ENCODE measurements at regions not wholly inside any gene's neighbourhood (a gene's known extent, or its start where the extent isn't known, plus 50 kb on each side); places are given as distances from the start of the nearest gene placed in this dataset.

GRCh38 chr5:106923409-106923808 is 747.3 kb downstream of the EFNA5 start:
- Histone ChIP-seq H3K27me3 (ENCODE audit: control insufficient read depth, insufficient read depth, low read length) (no peaks in the 10 kb centered on the region), H3K9me3 (ENCODE audit: control insufficient read depth, insufficient read depth, low read length) (no peaks in the 10 kb centered on the region), H3K27ac (ENCODE audit: low read depth, low read length) (no peak overlapping the region), H3K4me3 (ENCODE audit: low read depth, low read length) (no peak overlapping the region)
- ChIA-PET CTCF (no interaction called here), POLR2A (no interaction called here)
- DNase-seq (ENCODE audit: low read depth, low spot score), result no peak
- no peak for TF ChIP-seq CTCF (IDR thresholded peaks at IDR 0.05; ENCODE audit: low read depth, low read length)

DNA sequence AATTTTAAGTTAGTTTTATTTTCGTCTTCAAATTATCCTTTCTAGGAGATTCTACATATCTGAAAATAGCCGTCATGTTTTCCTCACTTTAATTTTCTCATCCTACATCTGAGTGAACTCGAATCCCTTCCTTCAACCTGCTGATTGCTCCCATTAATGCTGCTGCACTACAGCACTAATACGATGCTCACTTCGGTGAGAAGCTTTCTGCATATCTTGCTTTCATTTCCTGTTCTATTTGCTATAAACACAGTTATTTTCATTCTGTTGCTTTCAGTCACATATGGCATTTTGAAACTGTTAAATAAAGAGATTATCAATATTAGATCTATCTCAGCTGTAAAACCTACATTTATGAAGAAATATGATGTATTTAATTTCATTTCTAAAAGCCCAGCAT is 749.2 kb downstream of the EFNA5 start:
- Histone ChIP-seq H3K27ac (ENCODE audit: low read depth, low read length) (no peak overlapping the region), H3K4me3 (ENCODE audit: low read depth, low read length) (no peak overlapping the region), H3K27me3 (ENCODE audit: control insufficient read depth, insufficient read depth, low read length) (no peaks in the 10 kb centered on the region), H3K9me3 (ENCODE audit: control insufficient read depth, insufficient read depth, low read length) (no peaks in the 10 kb centered on the region)
- ChIA-PET POLR2A (no interaction called here), CTCF (no interaction called here)
- TF ChIP-seq CTCF (IDR thresholded peaks at IDR 0.05; ENCODE audit: low read depth, low read length), result no peak
- DNase-seq (ENCODE audit: low read depth, low spot score), result no peak

DNA sequence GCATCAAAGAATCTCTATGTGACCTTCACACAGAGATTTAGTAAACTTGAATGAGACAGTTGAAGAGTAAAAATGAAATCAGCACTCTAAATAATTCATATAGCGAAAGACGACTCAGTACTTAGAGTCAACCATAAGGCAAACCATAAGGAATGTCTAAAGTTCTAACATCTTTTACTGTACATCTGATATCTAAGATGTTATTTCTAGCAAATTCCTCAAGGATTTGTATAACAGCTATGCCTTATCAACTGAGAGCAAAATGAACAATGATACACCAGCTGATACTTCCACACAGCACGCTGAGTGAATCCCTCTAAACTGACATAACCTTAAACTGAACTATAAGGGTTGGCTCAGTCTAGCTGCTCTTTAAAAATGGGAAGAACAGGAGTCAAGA is 760.3 kb downstream of the EFNA5 start:
- POLR2A ChIA-PET, result no interaction called here
- Histone ChIP-seq H3K4me3 (ENCODE audit: low read depth, low read length) (no peak overlapping the region), H3K27me3 (ENCODE audit: control insufficient read depth, insufficient read depth, low read length) (no peaks in the 10 kb centered on the region), H3K27ac (ENCODE audit: low read depth, low read length) (no peak overlapping the region), H3K9me3 (ENCODE audit: control insufficient read depth, insufficient read depth, low read length) (no peaks in the 10 kb centered on the region)
- no peak for TF ChIP-seq CTCF (IDR thresholded peaks at IDR 0.05; ENCODE audit: low read depth, low read length)
- DNase-seq (ENCODE audit: low read depth, low spot score), result no peak
- CTCF ChIA-PET, result no interaction called here

- ChIA-PET POLR2A (no interaction called here), CTCF (no interaction called here)
- DNase-seq (ENCODE audit: low read depth, low spot score), result no peak
- no peak for TF ChIP-seq CTCF (IDR thresholded peaks at IDR 0.05; ENCODE audit: low read depth, low read length)
- H3K27me3 ChIP-seq (ENCODE audit: control insufficient read depth, insufficient read depth, low read length), result no peaks in the 10 kb centered on the region
- H3K4me3 ChIP-seq (ENCODE audit: low read depth, low read length), result no peak overlapping the region
- H3K27ac ChIP-seq (ENCODE audit: low read depth, low read length), result no peak overlapping the region
- H3K9me3 ChIP-seq (ENCODE audit: control insufficient read depth, insufficient read depth, low read length), result no peaks in the 10 kb centered on the region
These were observed 761.0 kb downstream of the EFNA5 start for GRCh38 chr5:106909716-106910115.

DNA sequence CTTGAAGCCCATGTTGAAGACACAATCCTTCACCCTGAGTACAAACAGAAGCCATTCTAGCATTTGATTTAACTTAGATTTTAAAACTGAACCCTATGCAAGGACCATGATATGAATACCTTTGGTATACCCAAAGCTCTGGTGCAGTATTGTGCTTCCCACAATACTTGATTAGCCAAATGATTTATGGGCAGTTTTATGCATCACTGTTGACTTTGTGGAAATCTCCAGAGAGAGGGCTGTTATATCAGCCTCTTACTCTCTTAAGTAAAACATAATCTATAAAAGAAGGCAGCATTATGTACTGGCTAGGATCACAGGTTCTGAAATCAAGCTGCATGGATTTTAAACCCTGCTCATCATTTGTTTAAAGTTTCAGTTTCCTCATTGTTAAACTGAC is 762.8 kb downstream of the EFNA5 start:
- Histone ChIP-seq H3K4me3 (ENCODE audit: low read depth, low read length) (no peak overlapping the region), H3K27me3 (ENCODE audit: control insufficient read depth, insufficient read depth, low read length) (no peaks in the 10 kb centered on the region), H3K27ac (ENCODE audit: low read depth, low read length) (no peak overlapping the region), H3K9me3 (ENCODE audit: control insufficient read depth, insufficient read depth, low read length) (no peaks in the 10 kb centered on the region)
- no peak for TF ChIP-seq CTCF (IDR thresholded peaks at IDR 0.05; ENCODE audit: low read depth, low read length)
- no peak for DNase-seq (ENCODE audit: low read depth, low spot score)
- ChIA-PET CTCF (no interaction called here), POLR2A (no interaction called here)
